Kidney glomerular epithelial cell (primary cell): ENCODE measurements at regions not wholly inside any gene's neighbourhood (a gene's known extent, or its start where the extent isn't known, plus 50 kb on each side); places are given as distances from the start of the nearest gene placed in this dataset.

Experiments
- DNase-seq: peaks from one replicate; lab custom pipeline; 2025; lab: John Stamatoyannopoulos, UW

GRCh38 chr22:49155770-49156580 lies 671.7 kb downstream of the BRD1 start:
- no peak for DNase-seq

DNA sequence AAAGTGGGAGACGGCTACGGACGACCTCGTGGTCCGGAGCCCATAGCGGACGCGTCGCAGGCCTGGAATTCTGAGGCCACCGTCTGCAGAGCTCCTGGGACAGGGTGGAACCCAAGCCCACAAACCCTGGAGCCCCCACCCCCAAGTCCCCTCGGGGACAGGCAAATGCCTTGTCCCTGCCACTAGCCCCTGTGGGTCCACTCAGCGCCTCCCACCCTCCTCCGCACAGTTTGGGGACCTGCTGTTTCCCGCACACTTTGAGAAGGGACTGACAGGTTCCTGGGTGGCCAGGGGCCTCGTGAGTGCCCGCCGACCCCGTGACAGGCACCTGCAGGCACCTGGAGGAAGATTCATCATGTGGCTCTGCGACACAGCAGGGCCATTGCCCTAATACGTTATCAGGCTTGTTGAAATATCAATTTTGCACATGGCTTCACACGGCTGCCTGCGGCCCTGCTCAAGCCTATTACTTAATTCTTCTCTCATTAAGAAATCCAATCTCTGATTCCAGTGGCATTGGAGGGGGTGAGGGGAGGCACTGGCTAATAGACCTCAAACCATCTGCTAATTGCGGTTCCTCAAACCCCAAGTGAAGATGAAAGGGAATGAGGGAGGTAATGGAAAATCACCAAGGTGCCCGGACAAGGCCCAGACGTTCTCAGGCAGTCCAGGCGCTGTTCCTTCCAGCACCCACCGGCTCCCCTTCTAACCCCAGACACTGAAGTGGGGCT lies 672.5 kb downstream of the BRD1 start:
- DNase-seq: no peak

DNA sequence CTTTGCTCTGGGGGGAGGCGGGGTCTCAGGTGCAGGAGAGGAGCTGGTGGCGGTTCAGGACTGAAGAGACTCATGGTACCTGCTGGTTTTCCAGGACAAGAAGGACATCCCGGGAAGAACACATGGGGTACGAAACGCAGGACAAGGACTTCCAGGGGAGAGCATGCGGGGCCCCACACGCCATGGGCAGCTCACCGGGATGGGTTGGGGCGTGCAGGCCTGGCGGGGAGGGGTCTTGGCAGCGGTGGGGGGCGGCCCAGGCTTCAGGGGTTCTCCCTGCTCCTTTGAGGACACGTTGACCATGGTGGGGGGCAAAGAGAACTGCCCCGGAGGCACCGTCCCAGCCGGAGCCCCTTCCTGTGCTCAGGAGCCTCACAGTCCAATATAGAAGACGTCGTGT lies 673.2 kb downstream of the BRD1 start:
- no peak for DNase-seq

DNA sequence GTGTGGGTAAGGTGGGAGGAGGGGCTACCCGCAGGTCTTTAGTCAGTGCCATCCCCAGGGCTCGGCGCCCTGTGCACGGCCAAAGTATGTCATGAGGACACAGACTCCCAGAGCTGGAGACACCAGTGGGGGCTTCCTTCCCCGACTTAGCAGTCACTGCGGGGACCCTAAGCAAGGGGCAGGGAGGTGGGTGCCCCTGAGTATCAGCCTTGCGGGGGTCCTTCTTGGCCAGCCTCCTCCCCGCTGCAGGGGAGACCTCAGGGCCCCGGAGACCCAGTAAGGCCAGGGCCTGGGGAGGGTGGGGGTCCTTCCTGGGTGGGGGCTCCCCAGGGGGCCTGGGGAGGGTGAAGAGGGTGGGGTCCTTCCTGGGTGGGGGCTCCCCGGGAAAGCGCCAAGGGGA lies 673.8 kb downstream of the BRD1 start:
- no peak for DNase-seq

DNA sequence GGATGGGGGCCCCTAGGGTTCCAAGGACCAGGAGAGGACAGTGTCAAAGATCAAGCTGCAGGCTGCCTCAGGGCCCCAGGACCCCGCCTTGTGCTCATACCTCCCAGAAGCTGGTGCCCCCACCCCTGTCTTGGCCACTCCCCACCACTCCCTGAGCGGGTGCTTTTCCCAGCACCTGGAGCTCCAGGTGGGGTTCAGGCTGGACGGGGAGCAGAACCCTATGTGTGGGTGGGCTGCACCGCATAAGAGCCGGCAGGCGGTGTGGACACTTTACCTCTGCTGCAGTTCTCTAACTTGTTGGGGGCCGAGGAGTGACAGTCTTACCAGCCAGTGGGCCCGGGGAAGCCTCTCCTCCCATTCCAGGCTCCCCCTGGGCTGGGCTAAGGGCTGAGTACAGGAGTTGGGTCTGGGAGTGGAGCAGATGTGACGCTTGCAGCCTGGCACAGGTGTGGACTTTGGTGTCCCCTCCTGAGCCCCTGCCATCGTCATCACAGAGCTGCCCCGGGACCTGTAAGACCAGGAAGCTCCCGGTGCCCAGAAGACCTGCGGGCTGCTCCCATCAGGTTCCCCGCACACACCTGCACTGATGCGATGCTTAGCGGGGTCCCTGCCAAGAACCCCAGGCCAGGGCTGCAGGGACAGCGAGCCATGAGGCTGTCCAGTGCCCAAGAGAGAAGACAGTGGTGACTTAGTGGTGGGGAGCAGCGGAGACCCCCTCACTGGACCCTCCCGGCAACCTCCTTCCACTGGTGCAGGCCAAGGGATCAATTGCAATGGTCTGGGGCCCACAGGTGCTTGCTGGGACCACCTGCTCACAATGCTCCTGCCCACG lies 674.5 kb downstream of the BRD1 start:
- DNase-seq: no peak

DNA sequence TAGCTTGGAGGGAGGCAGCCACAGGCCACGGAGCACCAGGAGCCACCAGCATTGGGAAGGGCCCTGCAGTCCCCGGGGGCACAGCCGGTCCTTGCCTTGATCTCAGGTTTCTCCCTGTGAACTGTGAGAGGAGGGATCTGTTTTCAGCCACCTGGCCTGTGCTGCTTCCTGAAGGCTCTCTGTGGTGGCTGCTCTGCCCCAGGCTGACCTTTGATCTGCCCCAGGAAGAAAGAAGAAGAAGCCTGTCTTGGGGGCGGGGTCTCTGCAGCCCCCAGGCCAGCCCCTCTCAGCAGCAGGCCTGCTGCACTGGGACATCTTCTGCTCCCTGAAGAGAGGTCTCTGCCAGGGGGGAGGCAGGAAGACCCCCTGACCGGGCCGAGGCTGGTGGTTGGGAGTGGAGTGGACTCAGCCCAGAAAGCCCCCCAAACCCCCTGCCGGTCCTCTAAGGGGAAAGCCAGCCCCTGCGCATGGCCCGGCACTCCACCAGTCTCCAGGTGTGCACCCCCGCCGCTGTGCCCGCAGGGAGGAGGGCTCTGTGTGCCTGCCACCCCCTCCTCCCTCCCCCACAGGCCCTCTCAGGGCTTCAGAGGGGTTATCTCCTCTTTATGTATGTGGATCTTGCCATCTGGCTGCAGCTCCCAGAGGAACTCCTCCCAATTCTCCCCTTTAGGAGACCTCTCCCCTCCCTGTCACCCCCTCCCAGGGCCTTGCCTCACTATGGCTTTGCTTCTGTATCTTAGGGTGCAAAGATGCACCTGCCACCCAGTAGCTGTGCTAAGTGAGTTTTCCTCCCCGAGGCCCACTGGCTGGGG lies 675.3 kb downstream of the BRD1 start:
- no peak for DNase-seq

- no peak for DNase-seq
Measured at GRCh38 chr22:49151256-49152126, 676.2 kb downstream of the BRD1 start.

- DNase-seq: no peak
Measured at GRCh38 chr22:49150801-49151221, 676.9 kb downstream of the BRD1 start.

- DNase-seq: no peak
Measured at GRCh38 chr22:49149721-49150608, 677.7 kb downstream of the BRD1 start.

- no peak for DNase-seq
Measured at GRCh38 chr22:49148895-49149418, 678.7 kb downstream of the BRD1 start.

GRCh38 chr22:49147617-49148175 lies 680.0 kb downstream of the BRD1 start:
- no peak for DNase-seq

GRCh38 chr22:49147171-49147570 lies 680.5 kb downstream of the BRD1 start:
- no peak for DNase-seq

GRCh38 chr22:49146511-49146910 lies 681.2 kb downstream of the BRD1 start:
- DNase-seq: no peak

DNA sequence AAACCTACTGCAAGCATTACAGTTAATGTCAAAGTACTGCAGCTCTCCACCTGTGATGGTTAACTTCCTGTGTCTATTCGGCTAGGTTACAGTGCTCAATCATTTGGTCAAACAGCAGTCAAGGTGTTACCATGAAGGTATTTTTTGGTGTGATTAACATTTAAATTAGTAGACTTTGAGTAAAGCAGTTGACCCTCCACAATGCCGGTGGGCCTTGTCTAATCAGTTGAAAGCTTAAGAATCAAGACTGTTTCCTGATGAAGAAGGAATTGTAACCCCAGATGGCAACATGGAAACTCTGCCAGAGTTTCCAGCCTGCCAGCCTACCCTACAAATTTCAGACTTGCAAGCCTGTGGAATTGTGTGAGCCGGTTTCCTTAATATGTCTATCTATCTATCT lies 683.9 kb downstream of the BRD1 start:
- no peak for DNase-seq

DNA sequence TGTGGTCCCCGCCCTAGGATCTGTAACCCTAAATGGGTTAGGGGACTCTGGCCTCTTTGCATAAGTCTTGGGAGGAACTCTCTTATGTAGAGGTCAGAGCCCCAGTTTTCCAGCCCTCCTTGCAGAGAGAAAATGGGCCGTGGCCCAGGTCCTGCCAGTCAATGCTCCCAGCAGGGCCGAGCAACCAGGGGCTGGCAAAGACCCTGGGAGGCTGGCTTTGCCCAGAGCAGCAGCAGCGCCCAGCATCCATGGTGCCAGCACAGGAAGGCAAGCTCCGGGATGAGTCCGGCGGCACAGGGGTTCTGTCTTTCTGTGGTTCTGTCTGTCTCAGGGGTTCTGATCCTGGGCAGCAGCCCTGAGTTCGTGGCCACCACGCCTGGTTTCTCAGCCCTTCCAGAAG lies 684.8 kb downstream of the BRD1 start:
- DNase-seq: no peak

DNA sequence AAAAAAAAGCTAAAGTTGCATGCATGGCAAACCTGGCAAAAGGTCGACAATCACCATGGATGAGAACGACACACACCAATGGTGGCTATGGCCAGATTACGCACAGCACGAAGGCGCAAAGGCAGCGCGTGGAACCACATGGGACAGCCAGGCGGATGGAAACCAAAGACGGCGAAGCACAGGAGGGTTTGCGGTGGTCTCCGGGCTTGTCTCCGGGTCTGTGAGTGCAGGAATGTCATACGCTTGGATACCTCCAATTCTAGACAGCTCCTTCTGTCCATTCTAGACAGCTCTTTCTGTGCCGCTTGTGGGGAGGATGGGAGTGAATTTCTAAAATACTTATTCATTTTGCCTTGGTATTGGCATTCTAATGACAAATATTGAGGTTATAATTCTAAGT lies 685.4 kb downstream of the BRD1 start:
- no peak for DNase-seq

GRCh38 chr22:49141761-49142160 lies 685.9 kb downstream of the BRD1 start:
- DNase-seq: no peak

DNA sequence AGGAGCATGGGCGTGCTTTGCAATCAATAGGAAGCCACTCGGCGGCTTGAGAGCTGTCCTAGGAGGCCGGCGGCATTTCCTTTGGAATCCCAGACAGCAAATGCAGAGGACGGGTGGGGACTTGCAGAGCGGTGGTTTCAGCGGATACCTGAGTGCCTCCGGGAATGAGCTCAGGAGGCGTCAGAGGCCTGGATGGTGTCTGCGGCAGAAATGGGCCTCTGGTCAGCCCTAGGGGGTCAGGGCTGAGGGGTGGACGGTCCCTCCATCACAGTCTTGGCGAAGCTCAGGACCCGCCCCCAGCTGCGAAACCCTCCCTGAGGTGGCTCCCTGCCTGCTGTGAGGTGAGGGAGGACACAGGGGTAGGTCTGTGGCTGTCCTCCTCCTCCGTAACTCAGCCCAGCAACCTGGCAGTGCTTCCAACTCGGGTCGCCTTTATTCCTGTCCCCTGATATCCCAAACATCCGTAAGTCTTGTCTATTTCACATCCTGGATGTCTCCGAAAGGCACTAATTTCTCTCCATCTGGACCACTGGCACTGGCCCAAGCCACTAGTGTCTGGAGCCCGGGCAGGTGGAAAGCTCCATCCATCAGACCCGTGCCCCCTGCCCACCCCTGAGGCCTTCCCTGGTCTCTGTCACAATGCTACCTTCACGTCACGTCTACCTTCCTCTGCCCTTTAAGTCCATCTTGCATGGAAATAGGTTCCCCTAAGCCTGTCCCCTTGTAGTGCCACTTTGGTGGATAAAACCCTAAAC lies 686.6 kb downstream of the BRD1 start:
- DNase-seq: no peak
